Astrocyte (in vitro differentiated cells and primary cell): ENCODE measurements at regions not wholly inside any gene's neighbourhood (a gene's known extent, or its start where the extent isn't known, plus 50 kb on each side); places are given as distances from the start of the nearest gene placed in this dataset.

Experiments used
- DNase-seq: peaks from one replicate; pipeline ENCODE4 v3.0.0-alpha.2; 2010; ENCODE audit warnings: low read depth
- FAIRE-seq: peaks from 2 replicates; lab custom pipeline; 2011; peaks lifted over from hg19 to GRCh38; lab: Jason Lieb, UNC
- H2AFZ ChIP-seq: 2 replicates; pipeline ENCODE4 v1.6.0; 2012; ENCODE audit warnings: low read depth, low read length, inconsistent platforms
- H3K27ac ChIP-seq: 2 replicates; pipeline ENCODE4 v1.5.1; 2011; ENCODE audit warnings: low read depth, low read length, inconsistent platforms
- H3K27me3 ChIP-seq: 2 replicates; pipeline ENCODE4 v1.6.0; 2011; ENCODE audit warnings: low read length, inconsistent platforms; ENCODE audit not compliant: insufficient read depth
- H3K36me3 ChIP-seq: 2 replicates; pipeline ENCODE4 v1.5.1; 2011; ENCODE audit warnings: low read length, inconsistent platforms; ENCODE audit not compliant: insufficient read depth
- H3K4me1 ChIP-seq: 2 replicates; pipeline ENCODE4 v1.5.1; 2011; ENCODE audit warnings: low read length, inconsistent platforms; ENCODE audit not compliant: insufficient read depth
- H3K4me2 ChIP-seq: 2 replicates; pipeline ENCODE4 v1.6.0; 2012; ENCODE audit warnings: low read length, inconsistent platforms
- H3K4me3 ChIP-seq: 2 replicates; pipeline ENCODE4 v1.5.1; 2011; ENCODE audit warnings: low read depth, mild to moderate bottlenecking, low read length, inconsistent platforms; ENCODE audit not compliant: insufficient read depth
- H3K79me2 ChIP-seq: 2 replicates; pipeline ENCODE4 v1.6.0; 2012; ENCODE audit warnings: mild to moderate bottlenecking, low read length, inconsistent platforms; ENCODE audit not compliant: insufficient read depth
- H3K9ac ChIP-seq: 2 replicates; pipeline ENCODE4 v1.6.0; 2012; ENCODE audit warnings: mild to moderate bottlenecking, low read length, inconsistent platforms
- H3K9me3 ChIP-seq: 2 replicates; pipeline ENCODE4 v1.5.1; 2012; ENCODE audit warnings: low read depth, mild to moderate bottlenecking, low read length, inconsistent platforms; ENCODE audit not compliant: insufficient read depth
- H4K20me1 ChIP-seq: 2 replicates; pipeline ENCODE4 v1.6.0; 2012; ENCODE audit warnings: low read length, inconsistent platforms; ENCODE audit not compliant: insufficient read depth
- H3K27ac Mint-ChIP-seq: one replicate; pipeline ENCODE4 v1.8.0; 2021; ENCODE audit warnings: mild to moderate bottlenecking, mixed read lengths; ENCODE audit not compliant: unreplicated experiment
- H3K27me3 Mint-ChIP-seq: one replicate; pipeline ENCODE4 v1.8.0; 2021; ENCODE audit warnings: low read depth, mixed read lengths; ENCODE audit not compliant: unreplicated experiment
- H3K36me3 Mint-ChIP-seq: one replicate; pipeline ENCODE4 v1.8.0; 2021; ENCODE audit warnings: low read depth, mixed read lengths; ENCODE audit not compliant: unreplicated experiment
- H3K4me1 Mint-ChIP-seq: one replicate; pipeline ENCODE4 v1.8.0; 2021; ENCODE audit warnings: low read depth, mixed read lengths; ENCODE audit not compliant: unreplicated experiment
- H3K4me3 Mint-ChIP-seq: one replicate; pipeline ENCODE4 v1.8.0; 2021; ENCODE audit warnings: mild to moderate bottlenecking, moderate library complexity, mixed read lengths; ENCODE audit not compliant: unreplicated experiment
- H3K9me3 Mint-ChIP-seq: one replicate; pipeline ENCODE4 v1.8.0; 2021; ENCODE audit warnings: mild to moderate bottlenecking, mixed read lengths; ENCODE audit not compliant: unreplicated experiment
- EZH2 ChIP-seq: IDR thresholded peaks from 2 replicates; pipeline ENCODE4 v1.6.1; 2012; ENCODE audit warnings: mild to moderate bottlenecking, low read length, inconsistent platforms; ENCODE audit not compliant: insufficient read depth
- TF ChIP-seq, protein P1 (sequence below): IDR thresholded peaks from 2 replicates; pipeline ENCODE4 v1.5.1; 2011; ENCODE audit warnings: low read depth, mild to moderate bottlenecking, inconsistent platforms, low read length, moderate library complexity; ENCODE audit not compliant: insufficient read depth

GRCh38 chr16:56134790-56135189 lies 56.5 kb upstream of the GNAO1 start:
- H2AFZ ChIP-seq, result no peak overlapping the region
- no peaks in the 10 kb centered on the region for H3K9me3 Mint-ChIP-seq
- no peak overlapping the region for H3K4me3 ChIP-seq
- no peaks in the 10 kb centered on the region for H3K79me2 ChIP-seq
- no peaks in the 10 kb centered on the region for H3K9me3 ChIP-seq
- H3K27me3 Mint-ChIP-seq, result peaks cover 2% of the 10 kb centered on the region
- TF ChIP-seq EZH2, result no peak
- TF ChIP-seq, protein P1, sequence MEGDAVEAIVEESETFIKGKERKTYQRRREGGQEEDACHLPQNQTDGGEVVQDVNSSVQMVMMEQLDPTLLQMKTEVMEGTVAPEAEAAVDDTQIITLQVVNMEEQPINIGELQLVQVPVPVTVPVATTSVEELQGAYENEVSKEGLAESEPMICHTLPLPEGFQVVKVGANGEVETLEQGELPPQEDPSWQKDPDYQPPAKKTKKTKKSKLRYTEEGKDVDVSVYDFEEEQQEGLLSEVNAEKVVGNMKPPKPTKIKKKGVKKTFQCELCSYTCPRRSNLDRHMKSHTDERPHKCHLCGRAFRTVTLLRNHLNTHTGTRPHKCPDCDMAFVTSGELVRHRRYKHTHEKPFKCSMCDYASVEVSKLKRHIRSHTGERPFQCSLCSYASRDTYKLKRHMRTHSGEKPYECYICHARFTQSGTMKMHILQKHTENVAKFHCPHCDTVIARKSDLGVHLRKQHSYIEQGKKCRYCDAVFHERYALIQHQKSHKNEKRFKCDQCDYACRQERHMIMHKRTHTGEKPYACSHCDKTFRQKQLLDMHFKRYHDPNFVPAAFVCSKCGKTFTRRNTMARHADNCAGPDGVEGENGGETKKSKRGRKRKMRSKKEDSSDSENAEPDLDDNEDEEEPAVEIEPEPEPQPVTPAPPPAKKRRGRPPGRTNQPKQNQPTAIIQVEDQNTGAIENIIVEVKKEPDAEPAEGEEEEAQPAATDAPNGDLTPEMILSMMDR, result no peak
- H4K20me1 ChIP-seq, result no peaks in the 10 kb centered on the region
- no peaks in the 10 kb centered on the region for H3K27me3 ChIP-seq
- no peak overlapping the region for H3K27ac Mint-ChIP-seq
- no peak overlapping the region for H3K4me2 ChIP-seq
- no peak for FAIRE-seq
- H3K9ac ChIP-seq, result no peak overlapping the region
- no peaks in the 10 kb centered on the region for H3K4me1 Mint-ChIP-seq
- DNase-seq, result no peak
- no peak overlapping the region for H3K4me3 Mint-ChIP-seq
- H3K36me3 ChIP-seq, result no peaks in the 10 kb centered on the region
- no peaks in the 10 kb centered on the region for H3K36me3 Mint-ChIP-seq
- no peaks in the 10 kb centered on the region for H3K4me1 ChIP-seq
- H3K27ac ChIP-seq, result no peak overlapping the region

DNA sequence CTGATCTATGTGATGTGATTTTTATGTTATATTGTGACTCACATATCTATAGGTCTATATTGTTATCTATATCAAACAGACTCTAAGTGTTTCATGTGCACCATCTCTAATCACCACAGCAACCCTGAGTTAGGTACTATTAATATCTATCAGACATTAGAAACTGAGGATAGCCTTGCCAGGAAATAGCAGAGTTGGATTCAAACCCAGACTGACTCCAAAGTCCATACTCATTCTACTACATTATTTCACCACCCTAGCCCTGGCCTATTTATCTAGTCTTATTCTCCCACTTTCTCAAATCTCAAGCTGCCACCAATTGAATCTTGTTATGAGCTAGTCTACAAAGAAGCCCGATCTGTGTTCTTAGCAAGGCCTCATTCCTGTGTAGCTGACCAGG lies 65.4 kb upstream of the GNAO1 start:
- H3K9ac ChIP-seq, result no peak overlapping the region
- Mint-ChIP-seq H3K27me3 (no peaks in the 10 kb centered on the region), H3K27ac (no peak overlapping the region), H3K4me3 (no peak overlapping the region), H3K9me3 (no peaks in the 10 kb centered on the region), H3K4me1 (no peaks in the 10 kb centered on the region), H3K36me3 (no peaks in the 10 kb centered on the region)
- no peaks in the 10 kb centered on the region for H3K9me3 ChIP-seq
- no peak for TF ChIP-seq EZH2
- TF ChIP-seq, protein P1, result no peak
- no peak overlapping the region for H2AFZ ChIP-seq
- no peaks in the 10 kb centered on the region for H3K27me3 ChIP-seq
- no peak overlapping the region for H3K27ac ChIP-seq
- DNase-seq (no peak), FAIRE-seq (no peak)
- no peaks in the 10 kb centered on the region for H3K36me3 ChIP-seq
- no peaks in the 10 kb centered on the region for H3K79me2 ChIP-seq
- H4K20me1 ChIP-seq, result no peaks in the 10 kb centered on the region
- no peak overlapping the region for H3K4me2 ChIP-seq
- H3K4me3 ChIP-seq, result no peak overlapping the region
- no peaks in the 10 kb centered on the region for H3K4me1 ChIP-seq

GRCh38 chr16:56122251-56122650 lies 69.0 kb upstream of the GNAO1 start:
- TF ChIP-seq EZH2, result no peak
- TF ChIP-seq, protein P1, result no peak
- Histone ChIP-seq H3K4me1 (no peaks in the 10 kb centered on the region), H2AFZ (no peak overlapping the region), H3K4me3 (no peak overlapping the region), H3K27ac (no peak overlapping the region), H3K4me2 (no peak overlapping the region), H3K27me3 (no peaks in the 10 kb centered on the region), H3K36me3 (no peaks in the 10 kb centered on the region), H3K9me3 (no peaks in the 10 kb centered on the region), H3K9ac (no peak overlapping the region), H3K79me2 (no peaks in the 10 kb centered on the region), H4K20me1 (no peaks in the 10 kb centered on the region)
- Mint-ChIP-seq H3K27ac (no peak overlapping the region), H3K4me3 (no peak overlapping the region), H3K36me3 (no peaks in the 10 kb centered on the region), H3K9me3 (no peaks in the 10 kb centered on the region), H3K27me3 (peaks cover 3% of the 10 kb centered on the region), H3K4me1 (peaks cover 5% of the 10 kb centered on the region)
- DNase-seq (no peak), FAIRE-seq (no peak)
